ENCODE measurements at regions not wholly inside any gene's neighbourhood (a gene's known extent, or its start where the extent isn't known, plus 50 kb on each side); places are given as distances from the start of the nearest gene placed in this dataset.

DNA sequence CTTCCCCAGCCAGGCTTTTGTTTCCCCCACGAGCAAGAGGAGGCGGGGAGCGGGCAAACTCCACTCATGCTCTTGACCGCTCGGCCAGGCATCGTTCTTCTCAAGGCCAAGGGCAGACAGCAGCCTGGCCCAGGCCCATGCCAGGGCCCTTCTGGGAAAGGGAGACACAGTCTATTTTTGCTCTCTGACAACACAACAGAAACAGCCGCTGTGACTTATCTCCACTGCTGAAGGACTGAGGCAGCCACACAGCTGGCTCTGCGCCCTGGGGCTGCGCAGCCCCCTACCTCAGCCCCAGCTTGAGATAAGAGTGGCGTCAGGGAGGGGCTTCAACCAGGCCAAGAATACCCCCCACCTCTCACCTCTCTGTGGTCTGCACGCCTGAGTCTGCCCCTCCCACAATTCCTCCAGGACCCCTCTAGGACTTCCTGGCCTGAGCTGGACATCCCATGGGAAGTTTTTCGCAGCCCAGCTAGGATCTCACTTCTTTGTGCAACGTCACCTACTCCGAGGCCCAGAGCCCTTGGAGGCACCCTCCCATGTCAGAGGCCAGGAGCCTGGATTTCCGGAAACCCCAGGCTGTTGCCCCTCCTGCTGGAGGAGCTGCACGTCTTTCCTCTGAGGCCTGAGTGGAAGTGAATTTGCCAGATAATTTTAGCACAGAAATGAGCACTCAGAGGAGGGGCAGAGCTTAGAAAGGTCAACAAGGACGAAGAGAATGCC, 118.9 kb upstream of the OTOS start:
- no peak for DNase-seq (ENCODE audit: low read depth, low spot score)
- Histone ChIP-seq H3K4me2 (ENCODE audit: control insufficient read depth, insufficient read depth) (no peak overlapping the region), H3K9ac (ENCODE audit: control insufficient read depth, insufficient read depth, low read length) (no peak overlapping the region), H3K9me3 (replicated peaks; ENCODE audit: control insufficient read depth, insufficient read depth, low read length) (no peaks in the 10 kb centered on the region; the same call in 2 of the 3 replicates), H3K36me3 (ENCODE audit: control insufficient read depth in 2 of 2, insufficient read depth in 2 of 2, low read length in 1 of 2) (no peaks in the 10 kb centered on the region), H4K20me1 (ENCODE audit: control insufficient read depth, insufficient read depth) (no peaks in the 10 kb centered on the region), H3K4me1 (ENCODE audit: control insufficient read depth, insufficient read depth, low read length) (no peaks in the 10 kb centered on the region), H2AFZ (ENCODE audit: control insufficient read depth, low read depth, low read length) (no peak overlapping the region), H3K79me2 (ENCODE audit: control insufficient read depth, insufficient read depth, low read length) (no peaks in the 10 kb centered on the region), H3K27ac (ENCODE audit: control insufficient read depth, insufficient read depth) (no peak overlapping the region), H3K4me3 (no peak overlapping the region), H3K27me3 (replicated peaks in 1 of 2; ENCODE audit: control insufficient read depth in 2 of 2, insufficient read depth in 2 of 2, low read length in 1 of 2) (no peaks in the 10 kb centered on the region)
- no peak for TF ChIP-seq HDAC6 (IDR thresholded peaks at IDR 0.05; ENCODE audit: unreplicated experiment)
- TF ChIP-seq, protein P1, sequence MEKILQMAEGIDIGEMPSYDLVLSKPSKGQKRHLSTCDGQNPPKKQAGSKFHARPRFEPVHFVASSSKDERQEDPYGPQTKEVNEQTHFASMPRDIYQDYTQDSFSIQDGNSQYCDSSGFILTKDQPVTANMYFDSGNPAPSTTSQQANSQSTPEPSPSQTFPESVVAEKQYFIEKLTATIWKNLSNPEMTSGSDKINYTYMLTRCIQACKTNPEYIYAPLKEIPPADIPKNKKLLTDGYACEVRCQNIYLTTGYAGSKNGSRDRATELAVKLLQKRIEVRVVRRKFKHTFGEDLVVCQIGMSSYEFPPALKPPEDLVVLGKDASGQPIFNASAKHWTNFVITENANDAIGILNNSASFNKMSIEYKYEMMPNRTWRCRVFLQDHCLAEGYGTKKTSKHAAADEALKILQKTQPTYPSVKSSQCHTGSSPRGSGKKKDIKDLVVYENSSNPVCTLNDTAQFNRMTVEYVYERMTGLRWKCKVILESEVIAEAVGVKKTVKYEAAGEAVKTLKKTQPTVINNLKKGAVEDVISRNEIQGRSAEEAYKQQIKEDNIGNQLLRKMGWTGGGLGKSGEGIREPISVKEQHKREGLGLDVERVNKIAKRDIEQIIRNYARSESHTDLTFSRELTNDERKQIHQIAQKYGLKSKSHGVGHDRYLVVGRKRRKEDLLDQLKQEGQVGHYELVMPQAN (conservative IDR thresholded peaks at IDR 0.05): no peak
- no peak for TF ChIP-seq STAT1 (conservative IDR thresholded peaks at IDR 0.05)
- TF ChIP-seq ATF7 (IDR thresholded peaks at IDR 0.05; ENCODE audit: low read depth): no peak
- no peak for TF ChIP-seq JUNB (IDR thresholded peaks at IDR 0.05)
- no peak for TF ChIP-seq ZNF622 (IDR thresholded peaks at IDR 0.05)
- no peak for TF ChIP-seq MYB (IDR thresholded peaks at IDR 0.05; ENCODE audit: borderline replicate concordance, low read depth, low read length)
- TF ChIP-seq, protein P2, sequence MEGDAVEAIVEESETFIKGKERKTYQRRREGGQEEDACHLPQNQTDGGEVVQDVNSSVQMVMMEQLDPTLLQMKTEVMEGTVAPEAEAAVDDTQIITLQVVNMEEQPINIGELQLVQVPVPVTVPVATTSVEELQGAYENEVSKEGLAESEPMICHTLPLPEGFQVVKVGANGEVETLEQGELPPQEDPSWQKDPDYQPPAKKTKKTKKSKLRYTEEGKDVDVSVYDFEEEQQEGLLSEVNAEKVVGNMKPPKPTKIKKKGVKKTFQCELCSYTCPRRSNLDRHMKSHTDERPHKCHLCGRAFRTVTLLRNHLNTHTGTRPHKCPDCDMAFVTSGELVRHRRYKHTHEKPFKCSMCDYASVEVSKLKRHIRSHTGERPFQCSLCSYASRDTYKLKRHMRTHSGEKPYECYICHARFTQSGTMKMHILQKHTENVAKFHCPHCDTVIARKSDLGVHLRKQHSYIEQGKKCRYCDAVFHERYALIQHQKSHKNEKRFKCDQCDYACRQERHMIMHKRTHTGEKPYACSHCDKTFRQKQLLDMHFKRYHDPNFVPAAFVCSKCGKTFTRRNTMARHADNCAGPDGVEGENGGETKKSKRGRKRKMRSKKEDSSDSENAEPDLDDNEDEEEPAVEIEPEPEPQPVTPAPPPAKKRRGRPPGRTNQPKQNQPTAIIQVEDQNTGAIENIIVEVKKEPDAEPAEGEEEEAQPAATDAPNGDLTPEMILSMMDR (IDR thresholded peaks at IDR 0.05 in 2 of 3, conservative IDR thresholded peaks at IDR 0.05 in 1 of 3; ENCODE audit: control insufficient read depth in 2 of 3, extremely low read depth in 1 of 3, insufficient read depth in 1 of 3, low read depth in 3 of 3, low read length in 3 of 3): no peak
- TF ChIP-seq, protein P3, sequence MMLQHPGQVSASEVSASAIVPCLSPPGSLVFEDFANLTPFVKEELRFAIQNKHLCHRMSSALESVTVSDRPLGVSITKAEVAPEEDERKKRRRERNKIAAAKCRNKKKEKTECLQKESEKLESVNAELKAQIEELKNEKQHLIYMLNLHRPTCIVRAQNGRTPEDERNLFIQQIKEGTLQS (IDR thresholded peaks at IDR 0.05; ENCODE audit: borderline replicate concordance, extremely low read depth, low read depth, low read length): no peak
- no peak for TF ChIP-seq BACH1 (IDR thresholded peaks at IDR 0.05; ENCODE audit: borderline replicate concordance)
- no peak for TF ChIP-seq TAF1 (IDR thresholded peaks at IDR 0.05; ENCODE audit: borderline replicate concordance, low read depth, low read length)
- no peak for TF ChIP-seq ESRRA (IDR thresholded peaks at IDR 0.05; ENCODE audit: low read length)
- TF ChIP-seq SMAD1 (IDR thresholded peaks at IDR 0.05; ENCODE audit: low read depth, partially characterized antibody): no peak
- no peak for TF ChIP-seq BRCA1 (IDR thresholded peaks at IDR 0.05; ENCODE audit: low read depth, low read length)
- TF ChIP-seq FOXM1 (IDR thresholded peaks at IDR 0.05; ENCODE audit: low read depth, low read length): no peak
- TF ChIP-seq ZSCAN29 (IDR thresholded peaks at IDR 0.05): no peak
- BruUV-seq (replicated peaks): no TSS peak
- SMC1A ChIA-PET (ENCODE audit: uncharacterized antibody, unreplicated experiment): no interaction called here
- CTCF ChIA-PET: no interaction called here
- in situ Hi-C loops (cut with MboI) (no loop called here), intact Hi-C loops (cut with micrococcal nuclease; ENCODE audit: unreplicated experiment) (no loop called here)
- POLR2A ChIA-PET: no interaction called here
- FAIRE-seq: no peak
- 45% methylated on average over 15 of the region's 17 CpGs for WGBS (ENCODE audit: insufficient coverage, insufficient replicate concordance, low lambda C conversion rate, missing lambda C conversion rate)
- no peak for ATAC-seq
- RAD21 ChIA-PET (ENCODE audit: unreplicated experiment): no interaction called here

Measured in GM12878 (cell line).